Erythroblast (primary cell): ENCODE measurements at regions not wholly inside any gene's neighbourhood (a gene's known extent, or its start where the extent isn't known, plus 50 kb on each side); places are given as distances from the start of the nearest gene placed in this dataset.

Experiments used
- GATA1 ChIP-seq: IDR thresholded peaks from 2 replicates; pipeline ENCODE4 v1.6.1; 2011; ENCODE audit warnings: low read depth, mild to moderate bottlenecking, control low read depth, low read length, moderate library complexity
- POLR2A ChIP-seq: IDR thresholded peaks from 2 replicates; pipeline ENCODE4 v1.6.1; 2011; ENCODE audit warnings: mild to moderate bottlenecking, low read length

DNA sequence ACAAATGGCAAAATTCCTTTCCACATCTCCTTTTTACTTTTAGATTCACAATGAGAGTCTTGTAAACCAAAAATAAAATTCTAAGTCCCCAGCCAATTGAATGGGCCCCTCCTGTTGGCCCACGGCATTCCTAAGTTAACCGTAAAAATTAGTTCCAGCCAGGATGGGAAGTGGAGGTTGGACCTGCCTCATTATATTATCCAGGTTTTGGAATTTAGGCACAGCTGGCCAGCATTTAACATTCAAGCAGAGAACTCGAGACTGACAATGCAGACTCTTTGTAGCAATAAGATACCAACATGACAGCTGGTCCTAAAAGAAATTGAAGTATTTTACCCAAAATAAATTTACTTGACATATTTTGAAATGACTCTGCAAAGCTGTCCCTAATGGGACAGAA, 321.0 kb upstream of the NAALADL2 start:
- no peak for TF ChIP-seq POLR2A
- TF ChIP-seq GATA1, result no peak
